ENCODE measurements at regions not wholly inside any gene's neighbourhood (a gene's known extent, or its start where the extent isn't known, plus 50 kb on each side); places are given as distances from the start of the nearest gene placed in this dataset.

DNA sequence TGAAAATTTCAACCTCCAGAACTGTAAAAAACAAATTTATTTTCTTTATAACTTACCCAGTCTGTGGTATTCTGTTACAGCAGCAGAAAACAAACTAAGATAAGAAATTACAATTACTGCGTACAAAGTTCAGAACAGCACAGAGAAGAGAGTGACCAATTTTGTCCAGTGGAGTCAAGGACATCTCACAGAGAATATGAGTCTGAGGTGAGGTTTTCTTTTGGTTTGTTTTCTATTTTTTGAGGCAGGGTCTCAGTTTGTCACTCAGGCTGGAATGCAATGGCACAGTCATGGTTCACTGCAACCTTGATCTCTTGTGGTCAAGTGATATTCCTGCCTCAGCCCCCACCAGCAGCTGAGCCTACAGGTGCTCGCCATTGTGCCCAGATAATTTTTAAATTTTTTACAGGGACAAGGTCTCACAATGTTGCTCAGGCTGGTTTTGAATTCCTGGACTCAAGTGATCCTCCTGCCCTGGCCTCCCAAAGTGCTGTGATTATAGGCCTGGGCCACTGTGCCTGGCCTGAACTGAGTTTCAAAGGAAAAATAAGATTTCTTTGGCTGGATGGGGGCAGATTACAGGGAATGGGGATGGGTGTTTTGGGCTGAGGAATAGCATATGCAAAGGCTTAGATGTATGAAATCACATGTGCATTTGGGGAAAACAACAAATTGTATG, 201.1 kb upstream of the USP24 start:
- Histone ChIP-seq H3K4me1 (ENCODE audit: control insufficient read depth, extremely low read depth, insufficient read depth, low read length) (peaks cover 3% of the 10 kb centered on the region), H3K79me2 (ENCODE audit: control insufficient read depth, insufficient read depth, low read length) (no peaks in the 10 kb centered on the region), H3K4me2 (ENCODE audit: extremely low read depth, insufficient read depth, low read length) (no peak overlapping the region), H2AFZ (ENCODE audit: low read length) (no peak overlapping the region), H4K20me1 (ENCODE audit: control insufficient read depth, extremely low read depth, insufficient read depth, low read length) (no peaks in the 10 kb centered on the region), H3K9ac (ENCODE audit: insufficient read depth, low read length) (no peak overlapping the region), H3K27me3 (ENCODE audit: control insufficient read depth, insufficient read depth, low read length) (no peaks in the 10 kb centered on the region), H3K9me3 (ENCODE audit: control insufficient read depth, insufficient read depth, low read depth, low read length) (no peaks in the 10 kb centered on the region), H3K36me3 (ENCODE audit: control insufficient read depth, insufficient read depth, low read length) (no peaks in the 10 kb centered on the region), H3K4me3 (replicated peaks in 1 of 4; ENCODE audit: control extremely low read depth in 1 of 4, insufficient read depth in 1 of 4, low read depth in 3 of 4, low read length in 4 of 4) (no peak overlapping the region), H3K27ac (ENCODE audit: insufficient read depth, low read length) (no peak overlapping the region)
- TF ChIP-seq, protein P1, sequence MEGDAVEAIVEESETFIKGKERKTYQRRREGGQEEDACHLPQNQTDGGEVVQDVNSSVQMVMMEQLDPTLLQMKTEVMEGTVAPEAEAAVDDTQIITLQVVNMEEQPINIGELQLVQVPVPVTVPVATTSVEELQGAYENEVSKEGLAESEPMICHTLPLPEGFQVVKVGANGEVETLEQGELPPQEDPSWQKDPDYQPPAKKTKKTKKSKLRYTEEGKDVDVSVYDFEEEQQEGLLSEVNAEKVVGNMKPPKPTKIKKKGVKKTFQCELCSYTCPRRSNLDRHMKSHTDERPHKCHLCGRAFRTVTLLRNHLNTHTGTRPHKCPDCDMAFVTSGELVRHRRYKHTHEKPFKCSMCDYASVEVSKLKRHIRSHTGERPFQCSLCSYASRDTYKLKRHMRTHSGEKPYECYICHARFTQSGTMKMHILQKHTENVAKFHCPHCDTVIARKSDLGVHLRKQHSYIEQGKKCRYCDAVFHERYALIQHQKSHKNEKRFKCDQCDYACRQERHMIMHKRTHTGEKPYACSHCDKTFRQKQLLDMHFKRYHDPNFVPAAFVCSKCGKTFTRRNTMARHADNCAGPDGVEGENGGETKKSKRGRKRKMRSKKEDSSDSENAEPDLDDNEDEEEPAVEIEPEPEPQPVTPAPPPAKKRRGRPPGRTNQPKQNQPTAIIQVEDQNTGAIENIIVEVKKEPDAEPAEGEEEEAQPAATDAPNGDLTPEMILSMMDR (conservative IDR thresholded peaks at IDR 0.05 in 1 of 2, IDR thresholded peaks at IDR 0.05 in 1 of 2; ENCODE audit: low read depth in 1 of 2, low read length in 2 of 2) = no peak
- no peak for DNase-seq (ENCODE audit: low read depth in 2 of 2)

GRCh38 chr1:55413286-55413685, 198.1 kb upstream of the USP24 start:
- TF ChIP-seq, protein P1 (conservative IDR thresholded peaks at IDR 0.05 in 1 of 2, IDR thresholded peaks at IDR 0.05 in 1 of 2; ENCODE audit: low read depth in 1 of 2, low read length in 2 of 2) = no peak
- no peak for TF ChIP-seq EZH2 (IDR thresholded peaks at IDR 0.05; ENCODE audit: low read length, missing control alignments)
- no peaks in the 10 kb centered on the region for H3K79me2 ChIP-seq (ENCODE audit: control insufficient read depth, insufficient read depth, low read length)
- H3K36me3 ChIP-seq (ENCODE audit: control insufficient read depth, insufficient read depth, low read length) = no peaks in the 10 kb centered on the region
- H3K27me3 ChIP-seq (ENCODE audit: control insufficient read depth, insufficient read depth, low read length) = no peaks in the 10 kb centered on the region
- H3K4me3 ChIP-seq (replicated peaks in 1 of 4; ENCODE audit: control extremely low read depth in 1 of 4, insufficient read depth in 1 of 4, low read depth in 3 of 4, low read length in 4 of 4) = no peak overlapping the region
- no peaks in the 10 kb centered on the region for H3K9me3 ChIP-seq (ENCODE audit: control insufficient read depth, insufficient read depth, low read depth, low read length)
- no peak overlapping the region for H3K9ac ChIP-seq (ENCODE audit: insufficient read depth, low read length)
- H4K20me1 ChIP-seq (ENCODE audit: control insufficient read depth, extremely low read depth, insufficient read depth, low read length) = no peaks in the 10 kb centered on the region
- H3K27ac ChIP-seq (ENCODE audit: insufficient read depth, low read length) = no peak overlapping the region
- H2AFZ ChIP-seq (ENCODE audit: low read length) = no peak overlapping the region
- DNase-seq (ENCODE audit: low read depth in 2 of 2) = no peak
- no peaks in the 10 kb centered on the region for H3K4me1 ChIP-seq (ENCODE audit: control insufficient read depth, extremely low read depth, insufficient read depth, low read length)
- no peak overlapping the region for H3K4me2 ChIP-seq (ENCODE audit: extremely low read depth, insufficient read depth, low read length)

DNA sequence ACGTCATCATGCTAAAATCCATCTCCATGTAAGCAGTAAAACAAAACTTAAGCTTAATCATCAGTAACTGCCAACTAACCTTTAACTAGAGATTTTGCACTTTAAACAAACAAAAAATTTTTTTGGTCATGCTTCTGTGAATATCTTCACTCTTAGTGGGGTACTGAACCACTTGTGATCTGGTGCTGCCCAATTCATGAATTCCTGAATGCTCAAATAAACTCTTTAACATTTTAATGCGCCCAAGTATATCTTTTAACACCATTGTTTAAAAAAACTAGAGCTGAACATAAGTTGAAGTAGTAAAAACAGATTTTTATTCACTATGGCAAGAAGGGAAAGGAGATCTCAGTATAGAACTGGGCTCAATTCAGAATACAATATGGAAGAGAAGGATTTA, 196.9 kb upstream of the USP24 start:
- DNase-seq (ENCODE audit: low read depth in 2 of 2) = no peak
- H3K9ac ChIP-seq (ENCODE audit: insufficient read depth, low read length) = no peak overlapping the region
- no peak overlapping the region for H3K4me3 ChIP-seq (replicated peaks in 1 of 4; ENCODE audit: control extremely low read depth in 1 of 4, insufficient read depth in 1 of 4, low read depth in 3 of 4, low read length in 4 of 4)
- TF ChIP-seq EZH2 (IDR thresholded peaks at IDR 0.05; ENCODE audit: low read length, missing control alignments) = no peak
- TF ChIP-seq, protein P1 (conservative IDR thresholded peaks at IDR 0.05 in 1 of 2, IDR thresholded peaks at IDR 0.05 in 1 of 2; ENCODE audit: low read depth in 1 of 2, low read length in 2 of 2) = no peak
- no peaks in the 10 kb centered on the region for H3K9me3 ChIP-seq (ENCODE audit: control insufficient read depth, insufficient read depth, low read depth, low read length)
- H3K27ac ChIP-seq (ENCODE audit: insufficient read depth, low read length) = no peak overlapping the region
- no peaks in the 10 kb centered on the region for H4K20me1 ChIP-seq (ENCODE audit: control insufficient read depth, extremely low read depth, insufficient read depth, low read length)
- H3K27me3 ChIP-seq (ENCODE audit: control insufficient read depth, insufficient read depth, low read length) = no peaks in the 10 kb centered on the region
- no peaks in the 10 kb centered on the region for H3K4me1 ChIP-seq (ENCODE audit: control insufficient read depth, extremely low read depth, insufficient read depth, low read length)
- H3K79me2 ChIP-seq (ENCODE audit: control insufficient read depth, insufficient read depth, low read length) = no peaks in the 10 kb centered on the region
- no peak overlapping the region for H2AFZ ChIP-seq (ENCODE audit: low read length)
- no peak overlapping the region for H3K4me2 ChIP-seq (ENCODE audit: extremely low read depth, insufficient read depth, low read length)
- no peaks in the 10 kb centered on the region for H3K36me3 ChIP-seq (ENCODE audit: control insufficient read depth, insufficient read depth, low read length)
